Lower lobe of right lung (tissue), 2 donors: ENCODE measurements at regions not wholly inside any gene's neighbourhood (a gene's known extent, or its start where the extent isn't known, plus 50 kb on each side); places are given as distances from the start of the nearest gene placed in this dataset.

Experiments used
- ATAC-seq, 2 donors: fragments of 200-7000 bp; cut with Tn5 transposase; one replicate each; pipeline ENCODE4 v1.9.1; 2020 to 2022; ENCODE audit warnings: mild to moderate bottlenecking in 2 of 2, moderate library complexity in 2 of 2
- DNase-seq: peaks from one replicate; pipeline ENCODE4 v3.0.0-alpha.2; 2020
- H3K27ac ChIP-seq: fragments of 200-600 bp; one replicate; pipeline ENCODE4 v1.8.0; 2022
- H3K27me3 ChIP-seq: fragments of 200-600 bp; one replicate; pipeline ENCODE4 v1.8.0; 2022; ENCODE audit warnings: low read depth
- H3K36me3 ChIP-seq: fragments of 200-600 bp; one replicate; pipeline ENCODE4 v1.8.0; 2022; ENCODE audit warnings: mild to moderate bottlenecking
- H3K4me1 ChIP-seq: fragments of 200-600 bp; one replicate; pipeline ENCODE4 v1.8.0; 2022
- H3K4me3 ChIP-seq: fragments of 200-600 bp; one replicate; pipeline ENCODE4 v1.8.0; 2022; ENCODE audit warnings: mild to moderate bottlenecking
- H3K9me3 ChIP-seq: fragments of 200-600 bp; one replicate; pipeline ENCODE4 v1.8.0; 2022
- CTCF ChIP-seq: fragments of 200-600 bp; IDR thresholded peaks from one replicate; pipeline ENCODE4 v1.8.0; 2022; ENCODE audit warnings: antibody characterized with exemption, mild to moderate bottlenecking
- intact Hi-C: fragments of 100-400 bp; cut with DNase I; formaldehyde crosslinking; loops from one replicate; pipeline ENCODE4 v1.11.0; 2022
- donor health status: DM: no; HTN: yes; CAD: no; lungs with severe emphysema.

GRCh38 chr12:93134175-93134890 is 205.2 kb upstream of the EEA1 start:
- Histone ChIP-seq H3K4me1 (peaks cover 44% of the 10 kb centered on the region), H3K36me3 (no peaks in the 10 kb centered on the region), H3K27me3 (no peaks in the 10 kb centered on the region), H3K4me3 (no peak overlapping the region), H3K27ac (peak overlapping the region; percentile 74), H3K9me3 (no peaks in the 10 kb centered on the region)
- no peak for TF ChIP-seq CTCF
- DNase-seq (no peak), ATAC-seq (no peak)
- intact Hi-C loops, result no loop called here

- H3K4me3 ChIP-seq, result no peak overlapping the region
- H3K4me1 ChIP-seq, result peaks cover 44% of the 10 kb centered on the region
- ATAC-seq (peak; percentile 20 to 39), DNase-seq (no peak)
- H3K27ac ChIP-seq, result peak overlapping the region; percentile 74
- H3K36me3 ChIP-seq, result no peaks in the 10 kb centered on the region
- no peaks in the 10 kb centered on the region for H3K9me3 ChIP-seq
- intact Hi-C loops, result no loop called here
- no peak for TF ChIP-seq CTCF
- no peaks in the 10 kb centered on the region for H3K27me3 ChIP-seq
Observed at GRCh38 chr12:93134893-93135285, 205.8 kb upstream of the EEA1 start.

- peak; percentile 67 to 74 for ATAC-seq
- H3K4me1 ChIP-seq, result peaks cover 38% of the 10 kb centered on the region
- intact Hi-C loops, result no loop called here
Observed at GRCh38 chr12:93135286-93136239, 206.5 kb upstream of the EEA1 start.

DNA sequence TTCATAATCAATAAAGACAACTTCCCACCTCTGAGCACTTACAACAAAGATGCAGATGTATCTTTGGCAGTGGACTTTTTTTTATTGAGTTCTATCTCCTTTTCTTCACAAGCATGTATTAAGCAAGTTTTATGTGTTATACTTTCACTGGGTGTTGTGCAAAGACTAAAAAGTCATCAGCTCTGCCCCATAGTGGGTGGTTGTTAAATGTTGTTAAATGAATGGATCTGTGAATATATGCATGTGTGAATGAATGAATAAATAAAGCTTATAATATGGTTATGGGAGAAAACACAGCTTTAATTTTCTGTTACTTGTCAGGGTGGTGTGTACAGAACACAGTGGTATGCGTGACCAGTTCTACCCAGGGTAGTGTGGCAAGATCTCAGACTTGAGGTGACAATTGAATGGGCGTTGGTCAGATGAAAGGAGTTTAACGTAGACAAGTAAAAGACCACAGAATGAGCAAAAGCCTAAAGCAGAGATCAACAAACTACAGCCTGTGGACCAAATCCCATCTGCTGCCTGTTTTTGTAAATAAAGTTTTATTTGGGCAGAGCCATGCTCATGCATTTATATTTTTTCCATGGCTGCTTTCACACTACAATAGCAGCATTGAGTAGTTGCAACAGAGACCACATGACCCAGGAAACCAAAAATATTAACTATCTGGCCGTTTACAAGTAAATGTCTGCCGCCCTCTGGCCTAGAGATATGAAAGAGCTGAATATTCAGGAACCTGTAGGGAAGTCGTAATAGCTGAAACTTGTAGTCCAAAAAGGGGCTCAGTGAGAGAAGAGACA is 207.4 kb upstream of the EEA1 start:
- no peak for DNase-seq
- TF ChIP-seq CTCF, result no peak
- Histone ChIP-seq H3K27me3 (no peaks in the 10 kb centered on the region), H3K27ac (peak overlapping the region; percentile 74), H3K9me3 (no peaks in the 10 kb centered on the region), H3K4me3 (no peak overlapping the region), H3K4me1 (peaks cover 37% of the 10 kb centered on the region), H3K36me3 (no peaks in the 10 kb centered on the region)
- ATAC-seq, result no peak
- intact Hi-C loops, result no loop called here

More at GRCh38 chr12:93135286-93136239, 206.5 kb upstream of the EEA1 start:
- Histone ChIP-seq H3K36me3 (no peaks in the 10 kb centered on the region), H3K27me3 (no peaks in the 10 kb centered on the region), H3K4me3 (no peak overlapping the region), H3K27ac (peak overlapping the region; percentile 74), H3K9me3 (no peaks in the 10 kb centered on the region)
- no peak for DNase-seq
- no peak for TF ChIP-seq CTCF
